ENCODE measurements at regions not wholly inside any gene's neighbourhood (a gene's known extent, or its start where the extent isn't known, plus 50 kb on each side); places are given as distances from the start of the nearest gene placed in this dataset.

- Histone ChIP-seq H3K4me1 (no peaks in the 10 kb centered on the region), H3K27ac (no peak overlapping the region), H3K9me3 (no peaks in the 10 kb centered on the region), H3K4me3 (no peak overlapping the region), H3K27me3 (no peaks in the 10 kb centered on the region), H3K36me3 (no peaks in the 10 kb centered on the region)
- no peak for ATAC-seq
- WGBS, 2 donors (ENCODE audit: low coverage in 1 of 2) = 43 to 47% methylated on average over 3 of the region's 6 CpGs
- TF ChIP-seq, protein P1, sequence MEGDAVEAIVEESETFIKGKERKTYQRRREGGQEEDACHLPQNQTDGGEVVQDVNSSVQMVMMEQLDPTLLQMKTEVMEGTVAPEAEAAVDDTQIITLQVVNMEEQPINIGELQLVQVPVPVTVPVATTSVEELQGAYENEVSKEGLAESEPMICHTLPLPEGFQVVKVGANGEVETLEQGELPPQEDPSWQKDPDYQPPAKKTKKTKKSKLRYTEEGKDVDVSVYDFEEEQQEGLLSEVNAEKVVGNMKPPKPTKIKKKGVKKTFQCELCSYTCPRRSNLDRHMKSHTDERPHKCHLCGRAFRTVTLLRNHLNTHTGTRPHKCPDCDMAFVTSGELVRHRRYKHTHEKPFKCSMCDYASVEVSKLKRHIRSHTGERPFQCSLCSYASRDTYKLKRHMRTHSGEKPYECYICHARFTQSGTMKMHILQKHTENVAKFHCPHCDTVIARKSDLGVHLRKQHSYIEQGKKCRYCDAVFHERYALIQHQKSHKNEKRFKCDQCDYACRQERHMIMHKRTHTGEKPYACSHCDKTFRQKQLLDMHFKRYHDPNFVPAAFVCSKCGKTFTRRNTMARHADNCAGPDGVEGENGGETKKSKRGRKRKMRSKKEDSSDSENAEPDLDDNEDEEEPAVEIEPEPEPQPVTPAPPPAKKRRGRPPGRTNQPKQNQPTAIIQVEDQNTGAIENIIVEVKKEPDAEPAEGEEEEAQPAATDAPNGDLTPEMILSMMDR (IDR thresholded peaks at IDR 0.05) = no peak
- TF ChIP-seq POLR2AphosphoS5 (IDR thresholded peaks at IDR 0.05) = no peak
- no peak for TF ChIP-seq POLR2A (IDR thresholded peaks at IDR 0.05)
- no peak for TF ChIP-seq EP300 (IDR thresholded peaks at IDR 0.05)
These were observed 145.6 kb downstream of the TBX18 start for GRCh38 chr6:84618836-84619235.

- no peaks in the 10 kb centered on the region for H3K4me1 ChIP-seq
- H3K4me3 ChIP-seq = no peak overlapping the region
- WGBS, 2 donors (ENCODE audit: low coverage in 1 of 2) = 65 to 84% methylated on average over 7 to 8 of the region's 8 CpGs
- no peak for ATAC-seq
- no peaks in the 10 kb centered on the region for H3K9me3 ChIP-seq
- H3K27ac ChIP-seq = no peak overlapping the region
- H3K27me3 ChIP-seq = no peaks in the 10 kb centered on the region
- TF ChIP-seq POLR2A (IDR thresholded peaks at IDR 0.05) = no peak
- TF ChIP-seq POLR2AphosphoS5 (IDR thresholded peaks at IDR 0.05) = no peak
- TF ChIP-seq, protein P1 (IDR thresholded peaks at IDR 0.05) = no peak
- no peak for TF ChIP-seq EP300 (IDR thresholded peaks at IDR 0.05)
- no peaks in the 10 kb centered on the region for H3K36me3 ChIP-seq
These were observed 146.2 kb downstream of the TBX18 start for GRCh38 chr6:84618046-84618752.

DNA sequence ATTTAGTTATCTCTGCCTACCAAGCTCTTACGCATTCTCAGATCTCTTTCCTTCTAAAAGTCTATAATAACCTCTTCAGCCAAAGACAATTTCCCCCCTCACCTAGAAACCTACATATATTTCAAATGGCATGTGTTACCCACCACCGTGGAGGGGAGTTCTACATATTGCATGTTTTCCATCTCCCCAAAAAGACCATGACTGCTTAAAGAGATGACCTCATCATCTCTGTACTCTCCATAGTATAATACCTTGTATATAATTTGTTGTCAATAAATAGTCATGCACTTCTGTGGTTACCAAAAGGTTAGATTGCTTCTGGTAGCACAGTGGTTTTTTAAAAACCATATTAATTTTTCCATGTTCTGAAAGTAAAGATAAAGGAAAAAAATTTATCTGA is 148.4 kb downstream of the TBX18 start:
- WGBS, 2 donors (ENCODE audit: low coverage in 1 of 2) = 86 to 97% methylated on average over 2 of the region's 2 CpGs
- no peak overlapping the region for H3K4me3 ChIP-seq
- H3K4me1 ChIP-seq = no peaks in the 10 kb centered on the region
- H3K9me3 ChIP-seq = no peaks in the 10 kb centered on the region
- TF ChIP-seq POLR2AphosphoS5 (IDR thresholded peaks at IDR 0.05) (no peak), EP300 (IDR thresholded peaks at IDR 0.05) (no peak), POLR2A (IDR thresholded peaks at IDR 0.05) (no peak)
- TF ChIP-seq, protein P1 (IDR thresholded peaks at IDR 0.05) = no peak
- H3K27ac ChIP-seq = no peak overlapping the region
- H3K27me3 ChIP-seq = no peaks in the 10 kb centered on the region
- ATAC-seq = no peak
- no peaks in the 10 kb centered on the region for H3K36me3 ChIP-seq

DNA sequence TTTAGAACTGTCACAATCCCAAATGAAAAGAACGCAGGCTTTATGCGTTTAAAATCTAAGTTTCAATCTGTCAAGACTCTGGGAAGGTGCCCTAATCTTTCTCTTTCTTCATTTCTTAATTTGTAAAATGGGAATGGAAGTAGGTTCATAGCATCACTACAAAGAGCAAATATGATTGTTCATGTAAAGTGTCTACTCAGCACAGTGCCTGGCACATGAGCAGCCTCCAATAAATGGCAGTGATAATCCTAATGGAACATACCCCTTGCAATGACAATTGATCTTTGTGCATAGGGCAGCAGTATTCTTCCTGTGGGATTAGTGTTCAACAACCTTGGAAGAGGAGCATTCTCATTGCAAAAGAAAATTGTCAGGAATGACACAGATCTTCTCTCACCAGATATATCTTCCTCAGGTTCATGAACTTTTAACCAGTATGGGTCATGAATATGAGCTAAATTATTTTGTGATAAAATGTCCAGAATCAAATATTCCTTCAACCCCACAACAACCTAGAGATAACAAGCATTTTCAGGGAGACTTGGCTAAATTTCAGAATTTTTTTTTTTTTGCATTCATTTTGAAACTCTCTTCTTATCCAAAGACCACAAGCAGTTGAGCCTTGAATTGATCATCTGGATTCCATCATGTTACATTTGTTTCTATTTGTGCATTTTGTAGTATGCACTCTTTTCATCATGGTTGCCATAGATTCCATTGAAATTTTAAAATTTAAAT is 149.1 kb downstream of the TBX18 start:
- 75 to 79% methylated on average over 2 of the region's 2 CpGs for WGBS, 2 donors (ENCODE audit: low coverage in 1 of 2)
- no peak for TF ChIP-seq POLR2A (IDR thresholded peaks at IDR 0.05)
- TF ChIP-seq, protein P1 (IDR thresholded peaks at IDR 0.05) = no peak
- no peak for TF ChIP-seq EP300 (IDR thresholded peaks at IDR 0.05)
- TF ChIP-seq POLR2AphosphoS5 (IDR thresholded peaks at IDR 0.05) = no peak
- H3K36me3 ChIP-seq = no peaks in the 10 kb centered on the region
- H3K9me3 ChIP-seq = no peaks in the 10 kb centered on the region
- H3K27me3 ChIP-seq = no peaks in the 10 kb centered on the region
- no peak overlapping the region for H3K4me3 ChIP-seq
- H3K4me1 ChIP-seq = no peaks in the 10 kb centered on the region
- H3K27ac ChIP-seq = no peak overlapping the region
- no peak for ATAC-seq

- H3K4me3 ChIP-seq = no peak overlapping the region
- H3K27me3 ChIP-seq = no peaks in the 10 kb centered on the region
- no peaks in the 10 kb centered on the region for H3K36me3 ChIP-seq
- no peak overlapping the region for H3K27ac ChIP-seq
- no peaks in the 10 kb centered on the region for H3K4me1 ChIP-seq
- ATAC-seq = no peak
- 75 to 81% methylated on average over 2 of the region's 2 CpGs for WGBS, 2 donors (ENCODE audit: low coverage in 1 of 2)
- TF ChIP-seq POLR2AphosphoS5 (IDR thresholded peaks at IDR 0.05) = no peak
- no peak for TF ChIP-seq POLR2A (IDR thresholded peaks at IDR 0.05)
- TF ChIP-seq, protein P1 (IDR thresholded peaks at IDR 0.05) = no peak
- TF ChIP-seq EP300 (IDR thresholded peaks at IDR 0.05) = no peak
- H3K9me3 ChIP-seq = no peaks in the 10 kb centered on the region
These were observed 157.5 kb downstream of the TBX18 start for GRCh38 chr6:84606860-84607259.

Measured in gastroesophageal sphincter (tissue), 4 donors.